MG63 (cell line): ENCODE measurements at regions not wholly inside any gene's neighbourhood (a gene's known extent, or its start where the extent isn't known, plus 50 kb on each side); places are given as distances from the start of the nearest gene placed in this dataset.
"Not testable (repeated sequence)": the region's sequence is repeated elsewhere in the genome, so short reads cannot be mapped to it uniquely, and the experiment has no call there.

ENCODE experiments used
- DNase-seq: peaks from one replicate; pipeline ENCODE4 v3.0.0-alpha.2; 2020
- H3K27me3 ChIP-seq: fragments of 250-450 bp; sonication (Bioruptor Pico); 2 replicates; pipeline ENCODE4 v1.5.1; 2020; ENCODE audit warnings: mild to moderate bottlenecking, moderate library complexity
- H3K36me3 ChIP-seq: fragments of 250-450 bp; sonication (Bioruptor Pico); 2 replicates; pipeline ENCODE4 v1.5.1; 2020; ENCODE audit warnings: mild to moderate bottlenecking, moderate library complexity
- H3K4me3 ChIP-seq: fragments of 250-450 bp; sonication (Bioruptor Pico); 2 replicates; pipeline ENCODE4 v1.5.1; 2020; ENCODE audit warnings: mild to moderate bottlenecking, moderate library complexity
- H3K9me3 ChIP-seq: fragments of 250-450 bp; sonication (Bioruptor Pico); 2 replicates; pipeline ENCODE4 v1.5.1; 2020; ENCODE audit warnings: mild to moderate bottlenecking, moderate library complexity

GRCh38 chr5:113694576-113694975 is 181.1 kb downstream of the YTHDC2 start:
- DNase-seq: no peak
- no peaks in the 10 kb centered on the region for H3K9me3 ChIP-seq
- peaks cover 15% of the 10 kb centered on the region for H3K27me3 ChIP-seq
- H3K36me3 ChIP-seq: no peaks in the 10 kb centered on the region
- H3K4me3 ChIP-seq: no peak overlapping the region

- Histone ChIP-seq H3K36me3 (no peaks in the 10 kb centered on the region), H3K27me3 (peaks cover 10% of the 10 kb centered on the region), H3K9me3 (no peaks in the 10 kb centered on the region; the same call in 1 of the 2 replicates), H3K4me3 (no peak overlapping the region)
- DNase-seq: no peak
These were observed 189.8 kb downstream of the YTHDC2 start for GRCh38 chr5:113703266-113703665.

GRCh38 chr5:113705657-113706056 is 192.2 kb downstream of the YTHDC2 start:
- DNase-seq: no peak
- H3K27me3 ChIP-seq: peaks cover 7% of the 10 kb centered on the region
- no peaks in the 10 kb centered on the region; the same call in 1 of the 2 replicates for H3K9me3 ChIP-seq
- no peaks in the 10 kb centered on the region for H3K36me3 ChIP-seq
- no peak overlapping the region for H3K4me3 ChIP-seq

- Histone ChIP-seq H3K9me3 (no peaks in the 10 kb centered on the region), H3K27me3 (no peaks in the 10 kb centered on the region; the same call in 1 of the 2 replicates), H3K4me3 (no peak overlapping the region), H3K36me3 (no peaks in the 10 kb centered on the region)
- no peak for DNase-seq
These were observed 199.6 kb downstream of the YTHDC2 start for GRCh38 chr5:113713051-113713450.

GRCh38 chr5:113715921-113716320 is 202.4 kb downstream of the YTHDC2 start:
- H3K9me3 ChIP-seq, H3K4me3 ChIP-seq, DNase-seq, H3K36me3 ChIP-seq, H3K27me3 ChIP-seq: not testable (repeated sequence)

GRCh38 chr5:113719549-113719948 is 206.1 kb downstream of the YTHDC2 start:
- Histone ChIP-seq H3K4me3 (no peak overlapping the region), H3K36me3 (no peaks in the 10 kb centered on the region), H3K9me3 (no peaks in the 10 kb centered on the region), H3K27me3 (peaks cover 2% of the 10 kb centered on the region; the same call in 1 of the 2 replicates)
- no peak for DNase-seq

GRCh38 chr5:113721171-113721570 is 207.7 kb downstream of the YTHDC2 start:
- DNase-seq: no peak
- no peak overlapping the region for H3K4me3 ChIP-seq
- peaks cover 2% of the 10 kb centered on the region; the same call in 1 of the 2 replicates for H3K27me3 ChIP-seq
- H3K36me3 ChIP-seq: no peaks in the 10 kb centered on the region
- no peaks in the 10 kb centered on the region for H3K9me3 ChIP-seq

GRCh38 chr5:113723021-113723420 is 209.5 kb downstream of the YTHDC2 start:
- no peaks in the 10 kb centered on the region for H3K36me3 ChIP-seq
- H3K9me3 ChIP-seq: no peaks in the 10 kb centered on the region
- H3K27me3 ChIP-seq: peaks cover 2% of the 10 kb centered on the region; the same call in 1 of the 2 replicates
- DNase-seq: no peak
- no peak overlapping the region for H3K4me3 ChIP-seq

- Histone ChIP-seq H3K36me3 (no peaks in the 10 kb centered on the region), H3K9me3 (no peaks in the 10 kb centered on the region), H3K4me3 (no peak overlapping the region), H3K27me3 (no peaks in the 10 kb centered on the region)
- DNase-seq: no peak
These were observed 222.3 kb downstream of the YTHDC2 start for GRCh38 chr5:113735751-113736150.

- Histone ChIP-seq H3K9me3 (no peaks in the 10 kb centered on the region), H3K36me3 (no peaks in the 10 kb centered on the region), H3K4me3 (no peak overlapping the region), H3K27me3 (peaks cover 2% of the 10 kb centered on the region; the same call in 1 of the 2 replicates)
- DNase-seq: no peak
These were observed 228.7 kb downstream of the YTHDC2 start for GRCh38 chr5:113742176-113742575.

GRCh38 chr5:113742639-113743038 is 229.1 kb downstream of the YTHDC2 start:
- peaks cover 2% of the 10 kb centered on the region; the same call in 1 of the 2 replicates for H3K27me3 ChIP-seq
- H3K36me3 ChIP-seq: no peaks in the 10 kb centered on the region
- no peak overlapping the region for H3K4me3 ChIP-seq
- DNase-seq: no peak
- no peaks in the 10 kb centered on the region for H3K9me3 ChIP-seq

GRCh38 chr5:113748403-113748802 is 234.9 kb downstream of the YTHDC2 start:
- no peaks in the 10 kb centered on the region for H3K36me3 ChIP-seq
- 0 out of 2 replicates have a peak, but pooled peaks cover 3% of the 10 kb centered on the region for H3K27me3 ChIP-seq
- DNase-seq: no peak
- H3K9me3 ChIP-seq: peaks cover 3% of the 10 kb centered on the region
- no peak overlapping the region for H3K4me3 ChIP-seq

GRCh38 chr5:113749334-113749733 is 235.8 kb downstream of the YTHDC2 start:
- DNase-seq: no peak
- Histone ChIP-seq H3K27me3 (0 out of 2 replicates have a peak, but pooled peaks cover 3% of the 10 kb centered on the region), H3K36me3 (no peaks in the 10 kb centered on the region), H3K4me3 (no peak overlapping the region), H3K9me3 (peaks cover 3% of the 10 kb centered on the region)

- not testable (repeated sequence) for H3K36me3 ChIP-seq, H3K4me3 ChIP-seq, H3K27me3 ChIP-seq, H3K9me3 ChIP-seq, DNase-seq
These were observed 239.7 kb downstream of the YTHDC2 start for GRCh38 chr5:113753182-113753581.

GRCh38 chr5:113755516-113755915 is 242.0 kb downstream of the YTHDC2 start:
- H3K36me3 ChIP-seq: no peaks in the 10 kb centered on the region
- H3K9me3 ChIP-seq: no peaks in the 10 kb centered on the region
- no peak for DNase-seq
- H3K4me3 ChIP-seq: no peak overlapping the region
- no peaks in the 10 kb centered on the region; the same call in 1 of the 2 replicates for H3K27me3 ChIP-seq

GRCh38 chr5:113757508-113757907 is 244.0 kb downstream of the YTHDC2 start:
- H3K9me3 ChIP-seq: no peaks in the 10 kb centered on the region
- H3K36me3 ChIP-seq: no peaks in the 10 kb centered on the region
- no peaks in the 10 kb centered on the region; the same call in 1 of the 2 replicates for H3K27me3 ChIP-seq
- H3K4me3 ChIP-seq: no peak overlapping the region
- no peak for DNase-seq

GRCh38 chr5:113759505-113759904 is 246.0 kb downstream of the YTHDC2 start:
- no peak overlapping the region for H3K4me3 ChIP-seq
- no peaks in the 10 kb centered on the region for H3K36me3 ChIP-seq
- no peaks in the 10 kb centered on the region for H3K9me3 ChIP-seq
- H3K27me3 ChIP-seq: no peaks in the 10 kb centered on the region; the same call in 1 of the 2 replicates
- no peak for DNase-seq

GRCh38 chr5:113760486-113760885 is 247.0 kb downstream of the YTHDC2 start:
- Histone ChIP-seq H3K9me3 (no peaks in the 10 kb centered on the region), H3K27me3 (no peaks in the 10 kb centered on the region; the same call in 1 of the 2 replicates), H3K36me3 (no peaks in the 10 kb centered on the region), H3K4me3 (no peak overlapping the region)
- no peak for DNase-seq
